DND-41 (cell line): ENCODE measurements at regions not wholly inside any gene's neighbourhood (a gene's known extent, or its start where the extent isn't known, plus 50 kb on each side); places are given as distances from the start of the nearest gene placed in this dataset.

ENCODE experiments used
- ATAC-seq: fragments of 200-7000 bp; cut with Tn5 transposase; 3 replicates; pipeline ENCODE4 v1.9.1; 2021; ENCODE audit warnings: low read depth; ENCODE audit not compliant: insufficient read depth
- DNase-seq: peaks from one replicate; pipeline ENCODE4 v3.0.0-alpha.2; 2020
- H2AFZ ChIP-seq: 2 replicates; pipeline ENCODE4 v1.6.0; 2012; ENCODE audit warnings: low read depth, low read length
- H3K27ac ChIP-seq: 2 replicates; pipeline ENCODE4 v1.5.1; 2012; ENCODE audit warnings: low read length, inconsistent platforms
- H3K27me3 ChIP-seq: fragments of 200-600 bp; sonication (generic); 2 replicates; pipeline ENCODE4 v1.6.0; 2012; ENCODE audit warnings: low read length, mild to moderate bottlenecking, inconsistent platforms; ENCODE audit not compliant: insufficient read depth, poor library complexity
- H3K36me3 ChIP-seq: 2 replicates; pipeline ENCODE4 v1.5.1; 2012; ENCODE audit warnings: low read length, inconsistent platforms; ENCODE audit not compliant: insufficient read depth
- H3K4me1 ChIP-seq: 2 replicates; pipeline ENCODE4 v1.5.1; 2012; ENCODE audit warnings: mild to moderate bottlenecking, low read length; ENCODE audit not compliant: insufficient read depth
- H3K4me2 ChIP-seq: 2 replicates; pipeline ENCODE4 v1.6.0; 2012; ENCODE audit warnings: mild to moderate bottlenecking, moderate library complexity, low read length, inconsistent platforms; ENCODE audit not compliant: insufficient read depth
- H3K4me3 ChIP-seq, 2 experiments: fragments of 200-600 bp in 1 of 2; shearing (Covaris generic) in 1 of 2; 2 replicates each; pipeline ENCODE4 v1.5.1; 2012 to 2016; ENCODE audit warnings: inconsistent platforms in 2 of 2, low read length in 2 of 2, mild to moderate bottlenecking in 2 of 2, low read depth in 1 of 2, moderate library complexity in 1 of 2
- H3K79me2 ChIP-seq: 2 replicates; pipeline ENCODE4 v1.6.0; 2012; ENCODE audit warnings: low read length, inconsistent platforms; ENCODE audit not compliant: insufficient read depth
- H3K9ac ChIP-seq: 2 replicates; pipeline ENCODE4 v1.6.0; 2012; ENCODE audit warnings: low read depth, mild to moderate bottlenecking, inconsistent platforms, low read length, moderate library complexity
- H3K9me3 ChIP-seq: 2 replicates; pipeline ENCODE4 v1.5.1; 2012; ENCODE audit warnings: low read length, moderate library complexity, mild to moderate bottlenecking, inconsistent platforms; ENCODE audit not compliant: insufficient read depth, severe bottlenecking
- H4K20me1 ChIP-seq: 2 replicates; pipeline ENCODE4 v1.6.0; 2012; ENCODE audit warnings: low read length; ENCODE audit not compliant: insufficient read depth
- CTCF ChIP-seq: IDR thresholded peaks from 2 replicates; pipeline ENCODE4 v1.5.1; 2012; ENCODE audit warnings: borderline replicate concordance, low read length, moderate library complexity, mild to moderate bottlenecking; ENCODE audit not compliant: poor library complexity, severe bottlenecking; ENCODE audit errors: extremely low read depth
- EZH2 ChIP-seq: IDR thresholded peaks from 3 replicates; pipeline ENCODE4 v1.6.1; 2012; ENCODE audit warnings: borderline replicate concordance, low read depth, mild to moderate bottlenecking, moderate library complexity, low read length, inconsistent platforms; ENCODE audit not compliant: severe bottlenecking

GRCh38 chr4:63106600-63106999 is 1302.7 kb downstream of the TECRL start:
- peaks cover 2% of the 10 kb centered on the region for H3K9me3 ChIP-seq
- no peaks in the 10 kb centered on the region for H3K4me1 ChIP-seq
- DNase-seq = no peak
- no peaks in the 10 kb centered on the region for H3K79me2 ChIP-seq
- H3K27ac ChIP-seq = no peak overlapping the region
- H3K36me3 ChIP-seq = no peaks in the 10 kb centered on the region
- no peaks in the 10 kb centered on the region for H3K27me3 ChIP-seq
- no peak overlapping the region for H2AFZ ChIP-seq
- no peak for ATAC-seq
- no peak overlapping the region for H3K9ac ChIP-seq
- no peak overlapping the region for H3K4me2 ChIP-seq
- H3K4me3 ChIP-seq = no peak overlapping the region
- H4K20me1 ChIP-seq = no peaks in the 10 kb centered on the region
- TF ChIP-seq CTCF (no peak), EZH2 (no peak)

- Histone ChIP-seq H4K20me1 (no peaks in the 10 kb centered on the region), H3K9me3 (peaks cover 2% of the 10 kb centered on the region), H3K4me2 (no peak overlapping the region), H3K4me1 (no peaks in the 10 kb centered on the region), H3K27ac (no peak overlapping the region), H3K4me3 (no peak overlapping the region), H3K36me3 (no peaks in the 10 kb centered on the region), H3K79me2 (no peaks in the 10 kb centered on the region), H3K9ac (no peak overlapping the region), H2AFZ (no peak overlapping the region), H3K27me3 (no peaks in the 10 kb centered on the region)
- no peak for DNase-seq
- TF ChIP-seq EZH2 = no peak
- no peak for TF ChIP-seq CTCF
- ATAC-seq = no peak
These were observed 1303.4 kb downstream of the TECRL start for GRCh38 chr4:63105839-63106238.

- Histone ChIP-seq H3K27ac (no peak overlapping the region), H4K20me1 (no peaks in the 10 kb centered on the region), H3K36me3 (no peaks in the 10 kb centered on the region), H2AFZ (no peak overlapping the region), H3K27me3 (no peaks in the 10 kb centered on the region), H3K79me2 (no peaks in the 10 kb centered on the region), H3K4me1 (no peaks in the 10 kb centered on the region), H3K9ac (no peak overlapping the region), H3K4me2 (no peak overlapping the region), H3K9me3 (no peaks in the 10 kb centered on the region), H3K4me3 (no peak overlapping the region)
- TF ChIP-seq CTCF (no peak), EZH2 (no peak)
- no peak for DNase-seq
- ATAC-seq = no peak
These were observed 1318.6 kb downstream of the TECRL start for GRCh38 chr4:63090641-63091040.

GRCh38 chr4:63085091-63085490 is 1324.2 kb downstream of the TECRL start:
- Histone ChIP-seq H3K79me2 (no peaks in the 10 kb centered on the region), H3K4me2 (no peak overlapping the region)

More at GRCh38 chr4:63085091-63085490, 1324.2 kb downstream of the TECRL start:
- H3K9me3 ChIP-seq = no peaks in the 10 kb centered on the region
- no peak overlapping the region for H3K4me3 ChIP-seq
- H4K20me1 ChIP-seq = no peaks in the 10 kb centered on the region
- H2AFZ ChIP-seq = no peak overlapping the region
- no peak overlapping the region for H3K9ac ChIP-seq
- no peak for ATAC-seq
- no peaks in the 10 kb centered on the region for H3K36me3 ChIP-seq
- H3K27me3 ChIP-seq = no peaks in the 10 kb centered on the region
- no peaks in the 10 kb centered on the region for H3K4me1 ChIP-seq
- no peak for TF ChIP-seq CTCF
- no peak for DNase-seq
- no peak overlapping the region for H3K27ac ChIP-seq
